HG02759 (cell line): ENCODE measurements at regions not wholly inside any gene's neighbourhood (a gene's known extent, or its start where the extent isn't known, plus 50 kb on each side); places are given as distances from the start of the nearest gene placed in this dataset.
"Not testable (repeated sequence)": the region's sequence is repeated elsewhere in the genome, so short reads cannot be mapped to it uniquely, and the experiment has no call there.

Source experiments
- ATAC-seq: cut with Tn5 transposase; IDR thresholded peaks from one replicate; pipeline ENCODE4 v1.9.1; 2021; ENCODE audit warnings: mild to moderate bottlenecking, moderate library complexity; ENCODE audit not compliant: unreplicated experiment

GRCh38 chr3:83251490-83251889, 1490.0 kb upstream of the GBE1 start:
- no peak for ATAC-seq

- ATAC-seq = no peak
Observed at GRCh38 chr3:83250613-83251012, 1489.2 kb upstream of the GBE1 start.

DNA sequence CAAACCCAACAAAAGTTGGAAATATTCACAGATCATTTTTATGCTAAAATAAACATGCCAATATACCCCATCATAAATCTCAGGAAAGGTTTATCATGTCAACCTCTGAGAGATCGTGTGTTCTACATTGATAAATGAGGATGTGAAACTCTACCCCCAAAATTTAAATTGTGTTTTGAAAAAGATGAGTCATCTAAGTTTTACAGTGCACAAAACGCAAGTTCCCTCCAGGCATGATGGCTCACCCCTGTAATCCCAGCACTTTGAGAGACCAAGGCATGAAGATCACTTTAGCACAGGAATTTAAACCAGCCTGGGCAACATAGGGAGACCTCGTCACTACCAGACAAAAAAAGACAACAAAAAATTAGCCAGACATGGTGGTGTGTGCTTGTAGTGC, 1487.0 kb upstream of the GBE1 start:
- no peak for ATAC-seq

GRCh38 chr3:83235180-83235814, 1473.9 kb upstream of the GBE1 start:
- no peak for ATAC-seq

DNA sequence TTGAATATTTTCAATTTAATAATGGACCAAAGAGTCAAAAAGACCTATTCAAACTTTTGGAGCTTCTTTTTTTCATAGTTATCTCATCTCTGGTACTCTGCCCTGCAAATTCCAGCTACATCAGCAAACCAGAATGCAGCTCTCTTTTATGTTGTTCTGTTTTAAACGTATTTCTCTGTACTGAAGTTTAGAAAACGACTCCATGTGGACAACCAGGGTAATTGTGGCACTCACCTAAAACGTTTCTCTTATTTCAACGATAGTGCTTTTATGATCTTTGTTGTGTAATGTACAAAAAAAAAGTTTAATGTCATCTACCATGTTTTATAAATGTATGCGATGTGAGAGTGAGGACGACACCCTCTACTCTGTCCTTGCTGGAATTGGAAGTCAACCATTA, 1472.3 kb upstream of the GBE1 start:
- ATAC-seq = no peak

GRCh38 chr3:83230841-83231240, 1469.4 kb upstream of the GBE1 start:
- no peak for ATAC-seq

GRCh38 chr3:83230376-83230775, 1468.9 kb upstream of the GBE1 start:
- no peak for ATAC-seq

DNA sequence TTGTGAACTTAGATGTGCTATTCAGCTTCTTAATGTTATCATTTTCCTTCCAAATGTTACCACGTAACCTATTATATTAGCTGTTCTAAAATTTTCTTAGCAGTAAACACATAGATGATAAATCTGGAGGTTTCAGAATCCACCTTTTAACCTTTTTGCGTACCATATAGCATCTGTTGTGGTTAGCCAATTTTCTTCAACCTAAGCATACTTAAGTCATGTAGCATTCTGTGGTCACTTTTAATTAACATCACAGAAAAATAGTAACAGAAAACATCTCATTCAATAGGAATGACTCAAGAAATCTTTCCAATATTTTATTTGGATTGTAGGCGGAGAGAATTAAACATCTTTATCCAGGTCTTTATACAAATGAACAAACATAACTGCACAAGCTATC, 1465.3 kb upstream of the GBE1 start:
- ATAC-seq = no peak

DNA sequence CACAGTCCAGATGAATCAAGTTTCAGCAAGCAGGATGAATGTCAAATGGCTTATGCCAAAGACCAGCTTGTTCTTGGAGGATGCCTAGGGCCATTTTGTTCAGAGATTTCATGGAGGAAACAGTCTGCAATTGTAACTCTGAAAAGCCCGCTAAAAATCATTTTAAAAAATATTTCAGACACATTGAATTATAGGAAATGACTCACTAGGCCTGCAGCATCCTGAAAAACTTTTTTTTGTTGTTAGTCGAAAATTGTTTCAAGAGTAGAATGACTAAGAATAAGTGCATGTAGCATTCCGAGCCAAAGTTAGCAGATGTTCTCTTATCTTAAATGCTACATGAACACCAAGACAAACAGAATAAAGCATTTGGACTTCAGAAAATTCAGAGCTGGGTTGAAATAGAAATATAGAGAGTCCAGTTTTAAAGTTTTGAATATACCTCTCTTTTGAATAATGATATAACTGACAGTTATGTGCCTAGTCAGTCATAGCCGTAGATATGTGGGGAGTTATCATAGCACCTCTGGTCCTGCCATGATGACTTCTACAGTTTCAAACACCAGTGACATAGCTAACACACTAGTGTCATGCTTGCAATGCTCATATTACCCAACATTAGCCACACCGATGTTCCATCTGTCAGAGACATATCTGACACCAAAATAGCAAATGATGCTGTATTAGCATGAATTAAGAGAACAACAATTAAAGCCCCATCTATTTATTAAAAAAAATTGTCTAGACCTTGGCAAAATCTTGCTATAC, 1462.8 kb upstream of the GBE1 start:
- no peak for ATAC-seq

- no peak for ATAC-seq
Observed at GRCh38 chr3:83218383-83219200, 1457.1 kb upstream of the GBE1 start.

- ATAC-seq = not testable (repeated sequence)
Observed at GRCh38 chr3:83217595-83218118, 1456.2 kb upstream of the GBE1 start.

- ATAC-seq = no peak
Observed at GRCh38 chr3:83216919-83217594, 1455.6 kb upstream of the GBE1 start.

DNA sequence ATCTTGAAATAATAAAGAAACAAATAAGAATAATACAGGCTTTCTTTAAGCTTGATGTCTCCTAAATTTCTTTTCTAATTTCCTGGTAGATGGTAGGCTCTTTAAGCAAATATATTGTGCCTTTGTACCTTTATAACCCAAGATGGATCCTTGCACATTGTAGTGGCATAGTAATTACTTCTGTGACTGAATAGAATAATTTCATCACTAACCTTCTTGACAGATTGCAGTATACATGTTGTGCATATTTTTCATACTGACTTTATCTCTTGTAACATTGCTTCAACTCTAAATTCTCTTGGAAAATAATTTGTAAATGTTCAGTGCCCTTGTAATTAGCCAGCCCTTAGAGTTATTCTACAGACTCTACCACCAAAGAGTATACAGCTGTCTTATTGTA, 1433.8 kb upstream of the GBE1 start:
- no peak for ATAC-seq

GRCh38 chr3:83193526-83193925, 1432.1 kb upstream of the GBE1 start:
- no peak for ATAC-seq

DNA sequence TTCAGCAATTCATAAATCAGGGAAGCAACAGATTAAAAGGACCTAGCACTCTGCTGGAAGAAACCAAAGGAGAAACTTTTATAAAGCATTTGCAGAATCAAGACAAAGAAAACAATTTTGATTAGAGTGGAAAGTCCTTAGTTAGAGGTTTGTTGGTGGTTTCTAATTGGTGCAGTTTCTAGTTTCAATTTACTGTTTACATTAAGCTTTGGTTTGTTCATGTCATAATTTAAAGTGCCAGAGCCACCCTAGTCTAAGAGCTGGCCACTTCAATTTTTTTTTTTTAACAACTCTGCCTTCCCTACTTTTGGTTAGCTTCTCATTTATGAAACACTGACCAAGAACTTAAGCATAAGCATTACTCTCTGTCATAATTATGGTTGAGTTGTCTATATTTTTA, 1428.2 kb upstream of the GBE1 start:
- ATAC-seq = no peak

- ATAC-seq = no peak
Observed at GRCh38 chr3:83169473-83169872, 1408.0 kb upstream of the GBE1 start.

- ATAC-seq = no peak
Observed at GRCh38 chr3:83150896-83151295, 1389.5 kb upstream of the GBE1 start.

GRCh38 chr3:83140983-83141382, 1379.5 kb upstream of the GBE1 start:
- ATAC-seq = no peak

- ATAC-seq = no peak
Observed at GRCh38 chr3:83131236-83131635, 1369.8 kb upstream of the GBE1 start.

GRCh38 chr3:83122774-83123350, 1361.4 kb upstream of the GBE1 start:
- ATAC-seq = no peak

DNA sequence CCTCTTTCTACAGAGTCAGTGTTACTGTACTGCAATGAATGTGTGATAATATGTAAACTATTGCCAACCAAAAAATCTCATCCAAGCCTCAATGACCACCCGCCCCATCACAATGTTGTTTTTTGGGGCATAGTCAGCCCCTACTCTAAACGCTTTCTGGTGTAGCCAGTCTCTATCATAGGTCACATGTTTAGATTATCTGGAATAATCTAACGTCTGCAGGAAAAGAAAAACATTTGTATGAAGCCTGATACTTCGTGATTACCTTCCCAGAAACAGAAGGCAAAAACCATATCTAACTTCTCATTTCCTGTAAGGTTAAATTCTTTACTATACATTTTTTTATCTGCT, 1331.8 kb upstream of the GBE1 start:
- no peak for ATAC-seq
